ENCODE measurements at regions not wholly inside any gene's neighbourhood (a gene's known extent, or its start where the extent isn't known, plus 50 kb on each side); places are given as distances from the start of the nearest gene placed in this dataset.

DNA sequence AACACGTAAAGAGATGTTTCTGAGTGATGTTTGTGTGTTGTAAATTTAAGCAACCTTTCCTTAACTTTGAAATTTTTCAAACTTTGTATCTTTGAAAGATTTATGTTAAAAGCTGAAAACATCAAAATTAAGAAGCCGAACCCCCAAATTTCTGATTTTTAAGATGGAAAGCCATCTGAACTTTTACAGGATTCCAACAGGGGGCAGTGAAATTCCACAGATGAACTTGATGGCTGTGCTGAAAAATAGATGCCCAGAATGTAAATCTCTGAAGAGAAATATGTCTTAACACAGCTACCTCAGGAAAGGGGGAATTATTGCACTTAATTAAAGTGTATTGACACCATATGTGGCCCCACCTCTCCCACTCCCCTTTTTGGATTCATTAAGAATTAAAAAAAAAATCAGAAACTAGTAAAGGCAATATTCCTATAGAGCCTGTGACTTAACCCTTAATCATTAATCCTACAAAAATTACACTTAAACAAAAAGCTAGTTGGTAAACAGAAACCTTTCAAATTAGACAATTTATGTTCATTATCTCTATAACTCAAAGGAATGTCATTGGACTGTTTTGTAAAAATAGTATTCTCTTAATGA is 597.9 kb downstream of the KCNJ2 start:
- TF ChIP-seq, protein P1, sequence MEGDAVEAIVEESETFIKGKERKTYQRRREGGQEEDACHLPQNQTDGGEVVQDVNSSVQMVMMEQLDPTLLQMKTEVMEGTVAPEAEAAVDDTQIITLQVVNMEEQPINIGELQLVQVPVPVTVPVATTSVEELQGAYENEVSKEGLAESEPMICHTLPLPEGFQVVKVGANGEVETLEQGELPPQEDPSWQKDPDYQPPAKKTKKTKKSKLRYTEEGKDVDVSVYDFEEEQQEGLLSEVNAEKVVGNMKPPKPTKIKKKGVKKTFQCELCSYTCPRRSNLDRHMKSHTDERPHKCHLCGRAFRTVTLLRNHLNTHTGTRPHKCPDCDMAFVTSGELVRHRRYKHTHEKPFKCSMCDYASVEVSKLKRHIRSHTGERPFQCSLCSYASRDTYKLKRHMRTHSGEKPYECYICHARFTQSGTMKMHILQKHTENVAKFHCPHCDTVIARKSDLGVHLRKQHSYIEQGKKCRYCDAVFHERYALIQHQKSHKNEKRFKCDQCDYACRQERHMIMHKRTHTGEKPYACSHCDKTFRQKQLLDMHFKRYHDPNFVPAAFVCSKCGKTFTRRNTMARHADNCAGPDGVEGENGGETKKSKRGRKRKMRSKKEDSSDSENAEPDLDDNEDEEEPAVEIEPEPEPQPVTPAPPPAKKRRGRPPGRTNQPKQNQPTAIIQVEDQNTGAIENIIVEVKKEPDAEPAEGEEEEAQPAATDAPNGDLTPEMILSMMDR (IDR thresholded peaks at IDR 0.05): peak; percentile 13
- TF ChIP-seq EZH2 (IDR thresholded peaks at IDR 0.05; ENCODE audit: borderline replicate concordance, insufficient read depth, low read depth, low read length, poor library complexity, severe bottlenecking): no peak

Data from B cell (primary cell).